Hepatic stellate cell (primary cell): ENCODE measurements at regions not wholly inside any gene's neighbourhood (a gene's known extent, or its start where the extent isn't known, plus 50 kb on each side); places are given as distances from the start of the nearest gene placed in this dataset.
"Not testable (repeated sequence)": the region's sequence is repeated elsewhere in the genome, so short reads cannot be mapped to it uniquely, and the experiment has no call there.

Experiments
- DNase-seq: peaks from one replicate; pipeline ENCODE4 v3.0.0; 2011; ENCODE audit warnings: low spot score

DNA sequence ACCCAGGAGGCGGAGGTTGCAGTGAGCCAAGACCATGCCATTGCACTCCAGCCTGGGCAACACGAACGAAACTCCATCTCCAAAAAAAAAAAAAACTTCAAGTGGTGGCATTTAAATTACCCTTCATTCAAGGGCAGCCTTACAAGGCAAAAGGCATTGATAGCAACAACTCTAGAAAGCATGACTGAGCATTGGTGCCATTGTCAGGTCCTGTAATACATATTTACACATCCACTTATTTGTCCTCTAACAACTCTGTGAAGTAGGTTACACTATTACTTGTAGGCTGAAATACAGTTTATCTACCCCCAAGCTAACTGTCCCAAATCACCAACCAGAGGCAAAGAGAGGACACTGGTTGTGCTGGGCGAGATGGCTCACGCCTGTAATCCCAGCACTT is 52.7 kb upstream of the LARP1 start:
- DNase-seq = no peak

DNA sequence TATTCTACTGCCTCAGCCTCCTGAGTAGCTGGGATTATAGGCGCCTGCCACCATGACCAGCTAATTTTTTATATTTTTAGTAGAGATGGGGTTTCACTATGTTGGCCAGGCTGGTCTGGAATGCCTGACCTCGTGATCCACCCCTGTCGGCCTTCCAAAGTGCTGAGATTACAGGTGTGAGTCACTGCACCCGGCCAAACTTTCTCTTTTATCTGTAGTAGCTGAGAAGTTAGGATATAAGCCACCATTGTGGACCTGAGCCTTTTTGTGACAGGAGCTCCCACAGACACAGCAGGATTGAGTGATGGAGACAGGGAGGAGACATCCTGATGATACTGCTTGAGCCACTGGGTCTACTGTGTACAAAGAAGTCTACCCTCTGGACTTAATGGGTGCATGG is 53.5 kb upstream of the LARP1 start:
- DNase-seq = not testable (repeated sequence)

DNA sequence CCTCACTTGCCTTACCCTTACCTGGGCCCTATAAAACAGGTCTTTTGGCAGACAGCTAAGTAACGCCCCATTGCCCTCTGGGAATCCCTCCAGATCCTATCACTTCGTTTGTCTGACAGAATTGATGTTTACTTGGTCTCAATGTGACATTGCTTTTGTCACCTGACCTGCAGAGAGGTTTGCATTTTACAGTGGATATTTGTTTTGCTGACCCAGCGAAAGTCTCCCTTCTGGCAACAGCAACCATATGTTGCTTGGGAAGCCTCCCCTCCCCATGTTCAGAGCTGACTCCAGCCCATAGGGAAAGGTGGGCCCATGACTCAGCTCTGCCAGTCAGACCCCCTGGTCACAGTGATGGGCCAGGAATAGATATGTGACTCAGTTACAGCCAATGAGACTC is 54.0 kb upstream of the LARP1 start:
- DNase-seq = no peak

DNA sequence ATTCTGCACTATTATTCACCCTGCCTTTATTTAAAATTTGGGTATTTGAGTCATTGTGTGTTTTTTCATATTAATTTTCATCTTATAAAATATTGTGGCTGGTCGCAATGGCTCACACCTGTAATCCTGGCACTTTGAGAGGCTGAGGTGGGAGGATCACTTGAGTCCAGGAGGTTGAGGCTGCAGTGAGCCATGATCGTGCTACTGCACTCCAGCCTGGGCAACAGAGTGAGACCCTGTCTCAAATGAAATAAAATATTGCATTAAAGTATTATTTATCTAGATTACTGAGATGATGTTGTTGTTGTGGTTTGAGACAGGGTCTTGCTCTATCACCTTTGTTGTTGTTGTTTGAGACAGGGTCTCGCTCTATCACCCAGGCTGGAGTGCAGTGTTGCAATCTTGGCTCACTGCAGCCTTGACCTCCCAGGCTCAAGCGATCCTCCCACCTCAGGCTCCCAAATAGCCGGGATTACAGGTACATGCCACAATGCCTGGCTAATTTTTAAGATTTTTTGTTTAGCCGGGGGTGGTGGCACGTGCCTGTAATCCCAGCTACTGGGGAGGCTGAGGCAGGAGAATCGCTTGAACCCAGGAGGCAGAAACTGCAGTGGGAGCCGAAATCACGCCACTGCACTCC is 54.8 kb upstream of the LARP1 start:
- not testable (repeated sequence) for DNase-seq

DNA sequence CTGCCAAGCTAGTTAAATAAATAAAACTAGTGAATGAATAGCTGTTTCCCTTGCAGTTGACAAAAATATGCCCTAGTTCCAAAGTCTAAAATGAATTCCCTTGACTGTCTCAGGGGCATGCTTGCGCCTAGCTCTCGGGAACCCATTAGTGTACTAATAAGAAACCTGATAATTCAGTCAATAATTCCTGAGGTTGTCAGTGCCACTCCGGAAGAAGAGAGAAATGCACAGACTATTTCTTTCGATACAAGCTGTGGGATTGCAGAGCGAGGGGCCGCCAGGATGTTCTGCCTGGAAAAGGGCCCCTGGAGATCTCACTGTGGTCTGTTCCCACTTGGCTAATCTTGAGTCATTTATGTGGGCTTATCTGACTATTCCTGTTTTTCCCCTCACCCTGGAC is 56.4 kb upstream of the LARP1 start:
- no peak for DNase-seq

DNA sequence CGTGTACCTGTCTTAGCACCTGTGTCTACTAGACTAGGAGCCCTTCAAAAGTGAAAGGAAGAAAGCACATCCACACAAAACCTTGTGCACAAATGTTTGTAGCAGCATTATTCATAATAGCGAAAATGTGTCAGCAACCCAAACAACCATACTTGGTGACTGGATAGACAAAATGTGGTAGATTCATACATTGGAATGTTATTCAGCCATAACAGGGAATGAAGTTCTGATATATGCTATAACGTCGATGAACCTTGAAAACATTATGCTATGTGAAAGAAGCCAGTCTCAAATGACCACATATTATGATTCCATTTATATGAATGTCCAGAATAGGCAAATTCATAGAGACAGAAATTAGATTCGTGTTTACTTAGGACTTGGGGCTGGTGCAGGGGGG is 57.8 kb upstream of the LARP1 start:
- no peak for DNase-seq

DNA sequence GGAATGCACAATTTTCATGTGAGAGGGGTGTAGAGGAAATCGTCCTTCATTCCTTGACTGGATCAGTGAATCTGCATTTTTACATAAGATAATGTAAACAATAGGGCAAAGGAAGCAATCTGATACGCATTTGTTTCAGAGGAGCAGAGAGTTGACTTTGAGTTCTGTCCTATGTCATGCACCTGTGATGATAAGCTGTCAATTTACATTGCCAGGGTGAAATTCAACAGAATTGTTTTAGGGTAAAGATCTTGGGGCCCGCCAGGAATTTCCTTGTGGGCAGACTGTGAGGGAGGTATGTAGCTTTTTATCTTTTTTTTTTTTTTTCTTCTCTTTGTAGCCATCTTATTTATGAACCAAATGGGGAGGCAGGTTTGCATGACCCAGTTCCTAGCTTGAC is 58.3 kb upstream of the LARP1 start:
- no peak for DNase-seq

DNA sequence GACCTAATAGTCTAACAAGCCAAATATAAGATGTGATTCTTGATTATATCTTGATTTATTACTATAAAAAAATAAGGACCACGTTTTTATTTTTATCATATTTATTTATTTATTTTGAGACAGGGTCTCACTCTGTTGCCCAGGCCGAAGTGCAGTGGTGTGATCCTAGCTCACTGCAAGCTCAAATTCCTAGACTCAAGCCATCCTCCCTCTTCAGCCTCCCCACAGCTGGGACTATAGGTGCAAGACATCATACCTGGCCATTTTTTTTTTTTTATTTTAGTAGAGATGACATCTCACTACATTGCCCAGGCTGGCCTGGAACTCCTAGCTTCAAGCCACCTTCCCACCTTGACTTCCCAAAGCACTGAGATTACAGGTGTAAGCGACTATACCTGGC is 61.0 kb upstream of the LARP1 start:
- no peak for DNase-seq

DNA sequence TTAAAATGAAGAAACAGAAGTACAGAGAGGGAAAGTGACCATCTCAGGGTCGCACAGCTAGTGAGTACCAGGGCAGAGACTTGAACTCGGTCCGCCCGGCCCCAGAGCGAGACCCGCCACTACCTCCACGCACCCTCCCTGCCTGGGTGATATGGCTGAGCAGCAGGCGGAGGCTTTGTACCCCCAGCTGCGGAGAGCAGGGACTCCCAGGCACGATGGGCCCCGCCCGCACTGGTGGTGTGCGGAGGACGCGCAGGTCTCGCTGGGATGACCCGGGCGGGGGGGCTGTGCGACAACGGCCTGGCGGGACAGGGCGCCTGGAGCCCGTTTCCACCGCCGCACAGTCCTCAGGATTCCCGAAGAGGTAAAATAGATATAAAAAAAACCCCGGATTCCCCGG is 64.7 kb upstream of the LARP1 start:
- no peak for DNase-seq

DNA sequence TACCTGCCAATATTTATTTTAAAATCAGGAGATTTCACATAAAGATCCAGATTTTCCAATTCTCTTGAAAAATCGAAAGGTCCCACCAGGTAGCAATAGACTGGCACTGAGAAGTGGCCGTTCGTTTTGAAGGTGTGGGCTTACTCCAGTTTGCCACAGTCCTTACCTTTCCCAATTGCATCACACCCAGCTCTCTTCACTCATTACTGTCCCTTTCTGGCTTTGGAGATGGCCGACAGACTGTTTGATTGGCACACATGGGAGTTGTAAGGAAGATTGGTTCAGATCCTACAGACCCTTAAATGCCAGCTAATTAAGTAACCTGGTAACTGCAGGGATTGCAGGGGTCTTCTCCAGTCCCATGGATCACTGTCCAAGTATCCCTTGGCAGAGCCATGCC is 68.7 kb upstream of the LARP1 start:
- no peak for DNase-seq

DNA sequence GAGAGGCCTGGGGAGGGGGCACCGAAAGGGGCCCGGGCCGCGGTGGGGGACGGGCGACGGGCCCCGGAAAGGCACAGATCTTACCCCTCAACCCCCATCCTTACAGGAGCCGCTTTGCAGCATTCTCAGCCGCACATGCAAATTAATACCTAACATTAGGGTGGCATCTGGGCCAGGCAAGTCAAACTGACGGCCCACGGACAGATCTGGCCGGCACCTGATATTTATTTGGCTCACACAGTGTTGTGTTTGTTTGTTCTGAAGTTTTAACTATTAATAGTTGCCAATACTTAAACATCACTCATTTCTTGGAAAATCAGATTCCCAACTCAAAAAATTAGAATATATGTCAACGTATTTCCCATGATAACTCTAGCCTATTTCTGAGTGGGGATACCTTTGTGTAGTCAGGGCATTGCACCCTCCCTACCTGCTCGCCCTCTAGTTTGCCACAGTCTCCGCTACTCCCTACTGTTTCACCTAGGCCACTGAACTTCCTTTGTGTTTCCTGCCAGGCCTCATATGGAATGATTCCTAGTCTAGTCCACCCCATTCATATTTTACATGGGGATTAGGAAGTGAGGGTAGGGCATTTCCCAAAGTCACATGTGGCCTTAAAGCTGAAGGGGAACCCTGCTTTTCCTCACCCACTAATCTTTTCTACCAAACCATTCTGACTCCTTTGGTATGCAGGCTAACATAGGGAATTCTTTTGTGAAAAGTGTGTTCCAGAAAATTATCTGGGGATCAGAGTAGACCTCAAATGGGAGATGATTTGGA is 71.9 kb upstream of the LARP1 start:
- no peak for DNase-seq

DNA sequence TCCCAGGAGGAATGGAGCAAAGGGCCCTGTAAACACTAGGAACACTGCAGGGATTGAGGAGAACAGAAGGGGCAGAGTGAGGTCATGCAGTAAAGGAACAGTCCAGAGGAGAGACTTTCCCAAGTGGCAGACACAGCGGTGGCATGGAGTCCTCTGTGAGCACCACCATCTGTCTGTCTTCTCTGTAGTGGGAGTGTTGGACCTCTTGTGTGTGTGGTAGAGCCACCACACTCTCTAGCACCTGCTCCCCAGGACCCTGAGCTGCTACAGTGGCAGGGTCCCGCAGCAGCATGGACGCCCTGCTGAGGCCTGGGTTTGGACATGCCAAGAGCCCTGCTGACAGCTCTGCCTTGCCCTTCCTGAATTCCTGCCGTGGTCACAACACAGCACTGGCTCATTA is 75.7 kb upstream of the LARP1 start:
- DNase-seq = no peak

DNA sequence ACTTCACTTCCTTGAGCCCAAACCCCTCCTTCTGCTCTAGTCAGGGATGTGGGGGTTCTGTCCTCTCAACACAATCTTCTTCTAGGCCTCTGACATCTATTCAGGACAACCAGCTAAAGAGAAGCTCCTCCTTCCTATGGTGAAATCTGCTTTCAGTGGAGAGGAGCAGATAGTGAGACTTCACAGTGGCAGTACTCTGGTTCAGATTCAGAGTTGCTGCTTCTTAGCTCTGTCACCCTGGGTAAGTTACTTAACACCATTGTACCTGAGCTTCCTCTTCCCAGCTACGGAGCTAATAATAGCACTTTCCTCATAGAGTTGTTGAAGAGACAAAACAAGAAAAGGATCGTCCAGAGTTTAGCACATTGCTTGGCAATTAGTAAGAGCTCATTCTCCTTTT is 77.3 kb upstream of the LARP1 start:
- DNase-seq = no peak

DNA sequence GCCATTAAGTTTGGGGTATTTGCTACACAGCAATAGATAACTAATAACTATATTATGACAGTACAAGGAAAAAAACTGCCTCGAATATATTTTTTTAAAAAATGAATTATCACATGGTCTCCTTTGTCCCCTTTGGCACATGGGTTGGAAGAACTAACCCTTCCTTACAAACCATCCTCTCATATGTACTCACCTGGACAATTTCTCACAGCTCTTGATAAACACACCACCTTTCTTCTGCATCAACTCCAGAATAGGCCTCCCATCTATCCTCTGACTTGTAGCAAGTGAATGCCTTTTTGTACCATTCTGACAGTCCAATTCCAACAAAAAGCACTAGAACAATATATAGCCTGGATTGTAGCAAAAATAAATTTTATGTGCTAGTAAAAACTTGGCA is 78.7 kb upstream of the LARP1 start:
- DNase-seq = no peak

DNA sequence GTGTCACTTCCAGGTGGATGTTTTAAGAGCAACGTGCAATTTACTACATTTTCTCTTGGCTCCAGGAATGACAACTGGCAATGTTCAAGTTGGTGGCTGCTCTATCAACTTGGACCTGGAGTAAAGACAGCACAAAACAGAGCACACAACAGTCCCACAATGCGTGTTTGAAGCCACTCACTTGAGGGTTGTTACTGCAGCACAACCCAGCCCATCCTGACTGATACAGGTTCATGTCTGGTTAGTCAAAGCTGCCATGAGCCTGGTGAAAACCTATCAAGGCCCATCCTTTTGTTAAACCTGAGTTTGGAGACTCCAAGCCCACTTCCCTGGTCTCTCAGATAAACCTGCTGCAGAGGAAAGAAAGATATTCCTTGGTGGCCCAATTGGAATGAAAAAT is 81.1 kb upstream of the LARP1 start:
- no peak for DNase-seq

DNA sequence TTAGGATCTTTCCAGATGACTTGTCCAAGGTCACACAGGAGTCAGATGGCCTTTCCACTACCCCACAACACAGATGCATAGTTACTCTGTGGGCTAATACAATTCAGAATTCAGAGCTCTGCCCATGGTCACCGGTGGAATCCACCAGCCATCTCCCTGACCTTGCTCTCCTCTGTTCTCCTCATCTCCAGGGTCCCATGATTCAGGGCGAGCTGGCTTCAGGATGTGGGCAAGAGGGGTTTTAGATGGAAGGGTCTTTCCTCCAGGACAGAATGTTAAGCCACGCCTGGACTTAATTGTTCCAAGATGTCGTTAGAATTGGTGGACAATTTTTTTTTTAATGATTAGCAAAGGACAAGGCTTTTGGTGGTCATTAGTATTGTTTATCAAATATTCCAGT is 81.7 kb upstream of the LARP1 start:
- no peak for DNase-seq

DNA sequence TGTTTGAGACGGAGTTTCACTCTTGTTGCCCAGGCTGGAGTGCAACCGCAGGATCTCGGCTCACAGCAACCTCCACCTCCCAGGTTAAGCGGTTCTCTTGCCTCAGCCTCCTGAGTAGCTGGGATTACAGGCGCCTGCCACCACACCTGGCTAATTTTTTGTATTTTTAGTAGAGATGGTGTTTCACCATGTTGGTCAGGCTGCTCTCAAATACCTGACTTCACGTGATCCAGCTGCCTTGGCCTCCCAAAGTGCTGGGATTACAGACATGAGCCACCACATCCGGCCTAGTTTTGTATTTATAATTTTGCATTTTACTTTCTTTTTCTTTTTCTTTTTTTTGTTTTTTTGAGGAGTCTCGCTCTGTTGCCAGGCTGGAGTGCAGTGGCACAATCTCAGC is 85.3 kb upstream of the LARP1 start:
- not testable (repeated sequence) for DNase-seq

DNA sequence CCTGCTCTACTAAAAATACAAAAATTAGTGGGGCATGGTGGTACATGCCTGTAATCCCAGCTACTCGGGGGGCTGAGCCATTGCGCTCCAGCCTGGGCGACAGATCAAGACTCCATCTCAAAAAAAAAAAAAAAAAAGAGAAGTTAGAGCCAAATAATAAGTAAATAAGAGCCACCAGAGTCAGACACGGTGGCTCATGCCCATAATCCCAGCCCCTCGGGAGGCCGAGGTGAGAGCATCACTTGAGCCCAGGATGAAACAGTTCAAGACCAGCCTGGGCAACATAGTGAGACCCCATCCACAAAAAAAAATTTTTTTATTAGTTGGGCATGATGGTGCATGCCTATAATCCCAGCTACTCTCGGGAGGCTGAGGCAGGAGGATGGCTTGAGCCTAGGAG is 85.8 kb upstream of the LARP1 start:
- DNase-seq = no peak

DNA sequence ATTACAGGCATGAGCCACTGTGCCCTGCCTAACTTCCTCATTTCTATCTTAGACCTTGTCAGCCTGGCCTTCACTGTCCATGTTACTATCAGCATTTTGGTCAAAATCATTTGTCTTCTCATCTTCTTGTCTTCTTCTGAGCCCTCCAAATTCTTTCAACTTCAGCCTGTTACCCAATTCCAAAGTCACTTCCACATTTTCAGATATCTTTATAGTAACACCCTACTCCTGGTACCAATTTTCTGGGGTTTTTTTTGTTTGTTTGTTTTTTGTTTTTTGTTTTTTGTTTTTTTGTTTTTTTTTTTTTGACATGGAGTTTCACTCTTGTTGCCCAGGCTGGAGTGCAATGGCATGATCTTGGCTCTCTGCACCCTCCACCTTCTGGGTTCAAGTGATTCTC is 90.3 kb upstream of the LARP1 start:
- no peak for DNase-seq

DNA sequence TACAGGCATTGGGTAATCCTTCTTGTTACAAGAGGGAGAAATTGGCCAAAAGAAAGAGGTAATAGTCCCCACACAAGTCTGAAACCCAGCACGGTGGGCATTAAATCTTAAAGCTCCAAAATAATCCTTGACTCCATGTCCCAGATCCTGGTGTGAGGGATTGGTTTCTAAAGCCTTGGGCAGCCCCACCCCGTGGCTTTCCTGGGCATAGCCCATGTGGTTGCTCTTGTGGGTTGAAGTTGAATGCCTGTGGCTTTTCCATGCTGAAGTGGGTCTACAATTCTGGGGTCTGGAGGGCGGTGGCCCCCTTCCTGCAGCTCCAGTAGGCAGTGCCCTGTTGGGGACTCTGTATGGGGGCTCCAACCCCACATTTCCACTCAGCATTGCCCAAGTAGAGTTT is 91.8 kb upstream of the LARP1 start:
- DNase-seq = no peak

DNA sequence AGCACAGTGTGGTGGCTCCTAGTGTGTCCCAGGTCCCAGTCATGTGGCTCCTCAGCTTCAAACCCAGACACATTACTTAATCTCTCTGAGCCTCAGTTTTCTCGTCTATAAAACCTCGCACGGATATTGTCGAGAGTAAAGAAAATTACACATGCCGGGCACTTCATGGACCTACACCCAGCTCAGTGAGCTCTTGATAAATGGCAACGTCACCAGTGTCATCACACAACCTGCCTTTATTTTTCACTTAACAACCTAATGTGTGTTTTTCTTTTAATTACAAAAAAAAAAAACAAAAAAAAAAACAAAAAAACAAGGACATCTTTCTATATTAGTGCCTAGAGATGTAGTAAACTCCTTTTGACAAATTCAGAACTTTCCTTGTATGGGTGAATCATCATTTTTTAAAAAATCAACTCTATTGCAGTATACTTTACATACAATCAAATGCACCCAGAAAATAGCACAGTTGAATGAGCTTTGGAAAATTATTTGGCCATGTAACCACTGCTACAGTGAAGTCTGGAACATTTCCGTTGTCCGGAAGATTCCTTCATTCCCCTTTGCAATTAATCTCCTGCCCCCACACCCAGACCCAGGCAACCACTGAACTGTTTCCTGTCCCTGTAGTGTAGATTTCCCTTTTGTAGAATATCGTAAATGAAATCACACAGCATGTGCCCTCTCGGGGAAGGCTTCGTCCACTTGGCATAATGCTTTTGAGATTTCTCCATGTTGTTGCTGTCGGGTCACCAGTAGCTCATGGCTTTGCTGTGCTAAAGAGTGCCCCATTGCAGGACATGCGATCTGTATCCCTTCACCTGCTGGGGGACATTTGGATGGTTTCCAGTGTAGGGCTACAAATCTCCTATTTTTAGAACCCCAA is 100.4 kb upstream of the LARP1 start:
- no peak for DNase-seq

DNA sequence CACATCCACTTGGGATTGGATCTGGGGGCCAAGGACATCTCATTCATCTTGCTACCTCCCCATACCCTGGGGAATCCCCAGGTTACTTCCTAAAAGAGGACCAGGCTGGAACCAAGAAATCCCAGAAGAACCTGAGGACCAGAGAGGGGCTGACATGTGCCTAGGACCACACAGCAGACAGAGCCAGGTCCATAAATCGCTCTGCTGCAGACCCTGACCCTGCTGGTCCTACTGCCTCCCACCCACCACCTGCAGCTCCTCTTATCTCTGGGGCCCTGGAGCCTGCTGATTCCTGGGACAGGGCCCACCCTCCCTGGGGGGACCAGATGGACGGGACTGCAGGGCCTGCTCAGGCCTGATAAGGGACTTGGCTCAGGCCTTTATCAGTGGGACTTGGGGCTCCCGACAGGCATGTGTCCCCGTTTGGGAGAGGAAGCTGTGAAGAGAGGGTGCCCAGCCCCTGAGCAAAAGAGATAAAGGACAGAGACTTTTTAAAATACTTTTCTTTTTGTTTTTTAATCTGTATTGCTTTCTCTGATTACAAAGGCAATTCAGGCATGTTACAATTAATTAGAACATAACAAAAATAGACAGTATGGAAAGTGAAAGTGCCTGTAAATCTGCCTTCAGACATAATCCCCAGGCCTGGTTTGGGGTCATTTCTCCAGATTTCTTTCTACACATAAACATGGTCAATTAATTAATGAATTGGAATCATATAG is 101.3 kb upstream of the LARP1 start:
- DNase-seq = peak; percentile 27

DNA sequence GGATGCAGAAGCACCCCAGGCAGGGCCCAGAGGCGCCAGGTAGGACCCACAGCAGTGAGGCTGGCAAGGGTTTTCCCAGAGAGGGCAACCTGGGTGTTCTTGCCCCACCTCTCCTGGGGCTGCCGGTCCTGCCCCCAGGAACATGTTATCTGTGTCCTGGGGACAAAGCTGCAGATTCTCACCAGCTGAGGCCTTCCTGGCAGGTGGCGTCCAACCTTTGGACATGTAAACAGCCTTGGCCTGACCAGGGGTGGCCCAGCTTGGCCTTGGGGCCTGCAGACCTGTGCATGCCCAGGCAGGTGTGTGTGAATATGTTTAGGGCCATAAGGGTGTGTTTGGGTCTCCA is 101.8 kb upstream of the LARP1 start:
- DNase-seq = no peak
